NCI-H82 treated with DMSO at 0.1 percent for 48 hours (cell line): ENCODE measurements at regions not wholly inside any gene's neighbourhood (a gene's known extent, or its start where the extent isn't known, plus 50 kb on each side); places are given as distances from the start of the nearest gene placed in this dataset.
A peak's percentile ranks its signal among the peaks of the same experiment; 100 is the strongest.

Experiments
- DNase-seq: peaks from one replicate; lab custom pipeline; 2025; ENCODE audit not compliant: unreplicated experiment; lab: John Stamatoyannopoulos, UW

DNA sequence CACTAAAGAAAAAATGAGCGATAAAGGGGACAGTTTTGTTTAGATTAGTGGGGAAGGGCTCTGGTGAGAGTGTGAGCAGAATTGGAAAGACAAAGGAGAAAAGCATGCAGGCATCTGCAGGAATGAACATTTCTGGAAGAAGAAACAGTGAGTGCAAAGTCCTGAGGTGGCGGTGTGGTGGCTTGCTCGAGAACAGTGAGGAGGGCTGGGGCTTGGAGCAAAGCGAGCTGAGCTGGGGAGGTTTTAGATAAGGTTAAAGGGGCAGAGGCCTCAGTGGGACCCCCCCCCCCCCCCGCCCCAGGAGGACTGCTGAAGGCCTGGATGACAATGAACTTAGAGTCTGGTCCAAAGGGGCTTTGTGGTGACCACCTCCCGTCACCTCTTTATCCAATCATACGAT lies 202.7 kb upstream of the MVB12B start:
- DNase-seq, result no peak

- no peak for DNase-seq
Measured at GRCh38 chr9:126125177-126125576, 201.5 kb upstream of the MVB12B start.

DNA sequence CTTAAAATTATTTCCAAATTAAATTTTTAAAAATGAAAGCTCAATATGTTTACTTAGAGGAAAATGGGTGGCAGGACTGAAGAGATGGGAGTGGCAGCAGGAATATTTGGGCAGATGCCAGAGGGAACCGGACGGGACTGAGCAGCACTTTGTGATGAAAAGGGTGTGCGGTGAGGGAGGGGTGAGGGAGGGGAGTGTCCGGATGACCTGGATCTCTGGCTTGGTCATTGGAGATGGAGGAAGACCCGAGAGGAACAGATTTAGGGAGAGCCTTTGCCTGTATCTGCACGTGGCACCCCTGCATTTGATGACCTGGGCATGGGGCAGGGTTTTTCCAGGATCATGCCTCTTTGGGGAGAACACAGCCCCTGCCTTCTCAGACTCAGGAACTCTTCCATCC lies 201.1 kb upstream of the MVB12B start:
- DNase-seq, result no peak

DNA sequence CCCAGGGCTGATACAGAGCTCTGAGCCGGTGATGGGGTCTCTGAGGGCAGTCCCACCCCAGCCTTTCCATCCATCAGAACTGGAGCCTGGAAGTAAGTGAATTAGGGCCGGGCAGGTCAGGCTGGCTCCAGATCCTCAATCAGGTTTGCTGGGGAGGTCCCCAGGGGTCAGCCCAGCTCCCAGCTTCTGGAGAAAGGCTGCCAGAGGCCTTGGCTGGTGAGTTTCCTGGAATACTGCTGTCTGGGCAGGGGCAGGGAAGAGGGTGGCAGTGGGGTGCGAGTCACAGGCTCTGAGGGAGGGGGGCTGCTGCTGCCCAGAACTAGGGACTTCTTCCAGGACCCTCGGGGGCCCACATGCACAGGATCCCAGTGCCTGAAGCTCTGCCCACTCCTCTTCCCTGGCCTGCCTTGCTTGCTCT lies 200.6 kb upstream of the MVB12B start:
- DNase-seq, result no peak

GRCh38 chr9:126126807-126127206 lies 199.8 kb upstream of the MVB12B start:
- no peak for DNase-seq

DNA sequence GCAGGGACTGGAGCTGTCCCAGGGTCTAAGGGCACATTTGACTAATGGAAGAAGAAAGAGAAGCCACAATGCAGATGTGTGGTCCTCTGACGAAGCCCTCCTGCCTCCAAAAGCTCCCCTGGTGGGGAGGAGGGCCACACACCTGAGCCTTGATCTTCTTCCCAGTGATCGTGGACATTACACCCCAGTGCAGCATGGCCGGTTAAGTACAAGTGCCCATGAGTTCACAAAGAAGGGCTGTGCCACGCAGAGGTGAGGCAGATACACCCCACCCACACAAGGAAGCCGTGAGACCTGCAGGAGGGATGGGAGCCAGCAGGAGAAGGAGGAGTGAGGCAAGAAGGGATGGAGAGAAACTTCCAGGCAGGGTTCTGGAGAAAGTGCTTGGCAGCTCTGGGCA lies 199.0 kb upstream of the MVB12B start:
- DNase-seq, result no peak

DNA sequence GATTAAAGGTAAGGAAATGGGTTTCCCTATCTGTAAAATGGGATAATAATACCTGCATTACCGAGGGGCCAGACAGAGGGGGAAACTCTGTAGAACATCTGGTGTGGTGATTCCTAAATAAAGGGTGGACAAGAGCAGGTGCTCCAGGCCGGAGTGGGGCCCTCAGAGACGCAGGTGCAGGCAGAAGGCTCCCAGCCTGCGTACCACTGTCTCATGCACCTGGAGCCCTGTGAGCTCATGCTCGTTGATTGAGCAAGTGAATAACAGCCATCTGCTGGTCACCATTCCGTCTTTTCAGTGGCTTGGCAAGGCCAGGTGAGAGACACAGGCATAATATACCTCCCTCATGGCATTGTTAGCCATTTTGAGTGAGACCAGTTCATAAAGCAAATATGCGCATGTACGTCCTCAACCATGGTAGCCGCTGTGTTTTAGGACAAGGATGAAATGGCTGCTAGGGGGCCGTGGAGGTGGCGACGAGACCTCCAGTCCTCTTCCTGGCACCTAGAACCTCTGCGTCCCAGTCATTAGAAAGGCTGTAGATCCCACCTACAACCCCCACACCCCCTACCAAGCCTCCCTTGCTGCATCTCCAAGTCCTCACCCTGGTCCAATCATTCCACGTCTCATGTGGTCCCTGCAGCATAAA lies 198.0 kb upstream of the MVB12B start:
- DNase-seq, result no peak

DNA sequence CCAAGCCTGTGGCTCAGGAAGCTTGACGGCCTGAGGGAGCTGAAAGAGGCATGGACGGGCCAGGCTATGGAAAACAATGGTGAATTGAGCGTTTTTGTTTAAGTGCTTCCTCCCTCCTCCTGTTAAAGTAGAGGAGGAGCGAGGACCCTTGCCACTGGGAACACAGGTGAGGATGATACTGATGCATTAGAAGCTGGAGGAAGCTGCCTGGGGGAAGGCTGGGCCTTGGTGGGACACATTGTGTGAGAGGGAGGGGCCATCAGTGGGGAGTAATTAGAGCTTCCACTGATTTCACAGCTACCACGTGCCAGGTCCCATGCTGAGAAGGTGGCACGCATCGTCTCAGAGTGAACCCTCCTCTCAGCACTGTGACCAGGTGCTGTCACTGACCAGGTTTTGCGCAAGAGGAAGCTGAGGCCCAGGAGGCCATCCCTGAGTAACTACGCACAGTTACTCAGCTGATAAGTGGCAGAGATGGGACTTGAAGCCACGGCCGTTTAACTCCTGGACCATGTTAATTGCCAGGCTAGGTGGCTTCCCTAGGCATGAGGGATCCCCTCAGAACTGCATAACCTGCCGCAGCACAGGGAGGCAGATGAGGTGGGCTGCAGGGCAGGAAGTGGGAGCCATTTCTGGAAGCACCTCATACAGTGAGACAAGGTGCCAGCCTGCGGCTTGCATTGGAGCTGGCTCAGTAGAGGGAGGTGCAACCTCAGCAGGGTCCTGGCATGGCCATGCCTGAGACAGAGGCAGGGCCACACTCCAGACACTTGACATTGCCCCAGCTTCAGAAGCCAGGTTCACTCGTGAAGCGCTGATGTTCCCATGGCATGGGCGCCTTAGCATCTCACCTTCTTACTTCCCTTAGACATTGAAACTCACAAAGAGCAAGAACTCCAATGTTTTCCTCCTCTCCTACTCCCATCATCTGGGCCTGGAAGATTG lies 195.3 kb upstream of the MVB12B start:
- no peak for DNase-seq

DNA sequence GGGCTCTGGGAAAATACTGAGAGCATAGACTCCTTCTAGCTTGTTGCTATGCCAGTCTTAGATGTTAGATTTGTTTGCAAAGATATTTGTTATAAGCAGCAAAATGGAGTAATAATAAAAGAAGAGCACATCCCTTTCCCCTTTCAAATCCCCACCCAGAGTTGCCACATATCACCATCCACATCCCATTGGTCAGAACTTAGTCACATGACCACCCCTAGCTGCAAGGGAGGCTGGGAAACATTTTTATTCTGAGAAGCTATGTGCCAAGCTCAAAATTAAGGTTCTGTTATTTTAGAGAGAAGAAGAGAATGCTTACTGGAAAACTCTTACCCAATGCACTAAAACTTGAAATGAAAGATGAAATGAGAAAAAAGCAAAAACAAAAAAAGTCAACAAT lies 193.9 kb upstream of the MVB12B start:
- no peak for DNase-seq

DNA sequence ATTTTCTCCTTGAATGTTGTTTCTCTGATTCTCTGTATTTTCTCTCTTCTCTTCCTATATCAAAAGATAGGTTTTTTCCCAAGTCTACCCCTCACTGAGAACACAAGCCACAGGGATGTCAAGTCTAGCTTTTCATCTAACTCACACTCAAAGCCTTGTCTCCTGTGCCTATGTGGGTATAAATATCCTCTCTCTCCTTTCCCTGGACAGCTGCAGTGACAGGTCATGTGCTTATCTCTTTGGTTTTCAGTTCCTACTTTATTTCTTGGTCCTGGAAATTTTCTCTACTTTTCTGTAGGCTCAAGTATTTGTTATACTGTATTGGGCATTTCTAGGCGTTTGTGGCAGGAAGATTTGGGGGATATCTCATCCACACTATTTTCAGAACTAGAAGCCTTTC lies 182.4 kb upstream of the MVB12B start:
- no peak for DNase-seq

- no peak for DNase-seq
Measured at GRCh38 chr9:126144603-126145456, 181.8 kb upstream of the MVB12B start.

GRCh38 chr9:126145887-126146253 lies 180.8 kb upstream of the MVB12B start:
- no peak for DNase-seq

- peak; percentile 72 for DNase-seq
Measured at GRCh38 chr9:126146254-126147145, 180.1 kb upstream of the MVB12B start.

DNA sequence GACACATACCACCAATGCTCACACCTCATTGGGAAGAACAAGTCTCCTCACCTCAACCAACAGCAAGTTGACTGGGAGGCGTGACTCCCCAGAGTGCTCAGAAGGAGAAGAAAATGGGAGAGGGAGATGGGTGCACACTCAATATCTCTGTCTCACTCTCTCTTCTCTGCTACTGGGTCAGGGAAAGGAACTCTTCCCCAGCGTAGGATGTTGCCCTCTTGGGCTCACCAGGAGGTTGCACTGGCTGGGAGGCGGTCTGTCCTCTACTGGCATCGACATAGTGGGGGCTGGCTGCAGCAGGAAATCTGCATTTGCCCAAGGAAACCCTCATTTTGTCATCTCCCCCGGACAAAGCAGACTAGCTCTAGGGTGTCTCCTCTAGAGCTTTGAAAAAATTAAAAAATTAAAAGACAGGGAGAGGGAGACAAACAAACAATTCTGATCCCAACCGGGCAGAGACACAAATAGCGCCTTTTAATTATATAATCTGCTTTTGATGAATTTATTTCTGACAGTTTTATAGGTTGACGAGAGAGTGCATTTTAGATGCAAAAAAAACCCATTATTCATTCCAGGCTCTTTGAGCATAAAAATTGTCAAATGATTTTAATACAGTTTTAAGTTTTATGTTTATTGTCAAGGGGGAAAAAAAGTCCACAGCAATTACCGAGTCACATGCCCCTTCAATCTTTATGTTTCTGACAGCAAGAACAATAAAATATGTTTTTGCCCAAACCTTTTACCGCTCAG lies 179.3 kb upstream of the MVB12B start:
- no peak for DNase-seq

DNA sequence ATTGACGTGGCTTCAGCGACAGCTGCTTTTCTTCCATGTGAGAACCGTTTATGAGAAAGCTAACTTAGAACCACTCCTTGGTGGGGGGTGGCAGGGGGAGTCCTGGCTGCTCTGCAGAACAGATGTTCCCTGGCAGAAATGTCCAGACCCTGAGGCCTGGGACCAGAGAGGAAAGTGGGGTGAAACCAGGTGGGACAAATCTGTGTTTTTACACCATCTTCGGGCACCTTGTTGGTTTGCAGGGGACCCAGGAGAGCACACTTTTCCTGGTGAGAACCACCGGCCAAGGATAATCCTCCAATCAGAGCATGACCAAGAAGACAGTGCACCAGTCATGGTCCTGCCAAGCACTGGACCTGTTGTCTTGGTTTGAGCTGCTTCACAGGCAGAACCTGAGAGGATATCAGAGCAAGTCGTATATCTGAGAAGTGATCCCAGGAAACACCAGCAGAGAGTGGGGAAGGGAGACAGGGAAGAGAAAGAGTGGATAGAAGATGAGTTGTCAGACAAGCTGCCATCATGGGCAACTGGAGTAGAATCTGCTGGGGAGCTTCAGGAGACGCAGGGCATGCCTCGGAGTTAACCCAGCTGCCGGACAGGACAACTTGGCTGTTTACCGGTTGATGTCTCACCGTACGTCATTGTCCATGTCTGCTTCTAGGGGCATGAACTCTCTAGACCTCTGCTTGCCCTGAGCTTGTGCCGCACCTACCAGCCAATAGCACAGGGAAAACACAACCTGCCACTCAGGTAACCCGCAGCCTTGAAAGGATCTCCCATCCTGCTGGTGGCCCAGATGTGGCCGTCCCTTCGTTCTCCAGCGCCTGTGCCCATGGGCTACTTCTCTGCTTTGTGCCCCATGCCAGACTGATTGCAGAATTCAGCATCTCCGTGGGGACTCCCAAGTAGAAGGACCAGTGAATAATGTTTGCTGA lies 178.4 kb upstream of the MVB12B start:
- DNase-seq, result no peak

- no peak for DNase-seq
Measured at GRCh38 chr9:126148994-126149393, 177.6 kb upstream of the MVB12B start.

DNA sequence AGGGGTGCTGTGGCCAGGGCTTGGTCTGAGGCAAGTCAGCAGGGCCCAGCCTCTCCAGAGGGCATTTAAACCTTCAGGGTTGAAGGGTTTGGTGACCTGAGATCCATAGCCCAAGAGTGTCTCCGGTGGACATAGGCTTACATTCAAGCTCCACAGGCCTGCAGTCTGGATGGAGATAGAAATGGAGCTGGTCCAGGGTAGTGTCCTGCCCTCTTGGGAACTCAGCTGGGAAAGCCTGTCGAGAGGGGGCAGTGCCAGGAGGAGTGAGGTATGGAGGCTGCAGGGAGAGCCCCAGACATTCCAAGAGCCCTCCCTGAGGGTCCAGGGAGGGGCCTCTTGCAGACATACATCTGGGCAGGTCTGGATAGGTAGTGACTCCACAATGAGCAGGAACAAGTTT lies 177.0 kb upstream of the MVB12B start:
- no peak for DNase-seq

DNA sequence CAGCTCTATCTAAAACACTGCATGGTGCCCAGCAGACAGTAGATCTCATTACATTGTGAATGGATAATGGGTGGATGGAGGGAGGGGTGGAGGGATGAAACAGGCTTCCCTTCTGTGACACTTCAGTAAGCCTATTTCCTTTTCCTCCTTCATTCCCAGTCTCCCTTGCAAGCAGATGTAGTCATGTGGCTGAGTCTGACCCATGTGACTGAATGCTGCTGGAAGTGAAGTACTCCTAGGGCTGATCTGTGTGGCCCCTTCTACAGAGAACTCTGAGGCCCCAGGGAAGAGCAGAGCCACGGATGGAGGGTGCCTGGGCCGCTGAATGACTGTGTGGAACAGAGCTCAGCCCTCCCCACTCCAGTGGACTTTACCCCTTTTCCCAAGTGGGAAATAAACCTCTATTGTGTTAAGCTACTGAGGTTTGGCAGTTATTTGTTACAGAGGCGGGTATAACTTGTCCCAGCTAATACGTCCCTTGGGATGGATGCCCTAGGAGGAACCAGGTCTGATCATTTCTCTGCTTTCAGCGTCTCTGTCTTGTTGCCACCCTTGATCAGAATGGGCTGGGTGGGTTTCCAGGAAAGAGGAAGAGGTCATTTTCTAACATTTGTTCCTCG lies 176.1 kb upstream of the MVB12B start:
- peak; percentile 87 for DNase-seq
